Dermis microvascular lymphatic vessel endothelial cell (primary cell): ENCODE measurements at regions not wholly inside any gene's neighbourhood (a gene's known extent, or its start where the extent isn't known, plus 50 kb on each side); places are given as distances from the start of the nearest gene placed in this dataset.
A peak's percentile ranks its signal among the peaks of the same experiment; 100 is the strongest.
"Not testable (repeated sequence)": the region's sequence is repeated elsewhere in the genome, so short reads cannot be mapped to it uniquely, and the experiment has no call there.

Source experiments
- DNase-seq, 2 donors: peaks; one replicate each; pipeline versions ENCODE4 v3.0.0 to v3.0.0-alpha.2; 2010; ENCODE audit warnings: low read depth in 2 of 2

DNA sequence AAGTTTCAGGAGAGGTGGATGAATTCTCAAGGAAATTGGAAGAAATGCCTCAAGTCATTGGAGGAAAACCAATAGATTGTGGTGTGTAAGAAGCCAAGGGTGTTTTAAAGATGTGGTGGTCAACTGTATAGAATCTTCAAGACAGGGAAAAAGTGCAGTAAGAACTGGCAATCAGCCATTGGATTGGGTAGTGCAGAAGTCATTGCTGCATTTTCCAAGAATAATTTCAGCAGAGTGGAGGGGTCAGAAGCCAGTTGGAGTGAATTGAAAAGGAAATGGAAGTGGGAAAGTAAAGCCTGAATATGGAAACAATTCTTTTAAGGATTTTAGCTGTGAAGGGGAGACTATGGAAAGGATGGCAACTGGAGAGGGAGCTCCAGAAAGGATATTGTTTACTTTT is 128.2 kb upstream of the TMEM170B start:
- peak in 1 of 2 donors; percentile 37 for DNase-seq

DNA sequence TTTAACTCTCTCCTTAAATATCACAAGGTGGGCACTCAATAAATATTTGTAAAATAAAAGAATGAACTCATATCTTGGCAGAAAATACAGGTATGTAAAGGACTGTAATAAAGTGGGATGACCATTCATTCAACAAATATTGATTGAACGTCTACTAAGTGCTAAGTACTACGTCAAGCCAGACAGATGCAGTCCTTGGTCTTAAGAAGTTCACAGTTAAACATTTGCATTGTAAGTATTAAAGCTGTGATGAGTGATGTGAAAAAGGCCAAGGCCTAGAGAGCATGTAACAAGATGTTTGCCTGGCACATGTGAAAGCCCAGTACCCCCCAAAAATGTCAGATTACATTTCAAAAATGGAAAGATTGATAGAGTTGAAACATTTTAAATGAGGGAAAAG is 130.1 kb upstream of the TMEM170B start:
- no peak for DNase-seq

DNA sequence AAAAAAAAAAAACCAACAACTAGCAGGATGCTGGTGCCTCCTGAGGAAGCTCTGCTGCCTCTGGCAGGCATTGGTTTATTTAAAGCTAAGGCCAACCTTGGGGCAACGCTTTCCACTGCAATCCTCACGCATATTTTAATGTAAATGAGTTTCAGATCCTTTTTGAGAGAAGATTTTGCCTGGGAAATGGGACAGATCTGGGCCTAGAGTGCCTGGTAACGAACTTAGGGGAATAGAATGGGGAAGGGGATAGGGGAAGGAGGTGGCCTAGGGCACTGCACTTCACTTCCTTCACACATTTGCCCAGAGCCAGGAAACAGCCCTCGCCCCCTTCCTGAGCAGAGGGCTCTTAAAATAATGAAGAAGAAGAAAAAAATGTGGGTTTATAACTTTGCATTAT is 132.7 kb upstream of the TMEM170B start:
- no peak for DNase-seq

DNA sequence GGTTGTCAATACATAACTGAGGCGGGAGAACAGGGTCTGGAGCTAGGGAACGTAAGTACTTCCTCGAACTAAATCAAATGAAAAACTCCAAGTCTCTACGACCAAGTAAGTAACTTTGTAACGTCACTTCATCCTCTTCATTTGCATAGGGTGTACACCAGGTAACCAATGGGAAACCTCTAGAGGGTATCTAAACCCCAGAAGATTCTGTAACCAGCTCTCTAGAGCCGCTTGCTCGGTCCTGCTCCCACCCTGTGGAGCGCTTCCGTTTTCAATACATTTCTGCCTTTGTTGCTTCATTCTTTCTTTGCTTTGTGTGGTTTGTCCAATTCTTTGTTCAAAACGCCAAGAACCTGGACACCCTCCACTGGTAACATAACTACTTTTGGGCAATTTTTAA is 133.5 kb upstream of the TMEM170B start:
- no peak for DNase-seq

DNA sequence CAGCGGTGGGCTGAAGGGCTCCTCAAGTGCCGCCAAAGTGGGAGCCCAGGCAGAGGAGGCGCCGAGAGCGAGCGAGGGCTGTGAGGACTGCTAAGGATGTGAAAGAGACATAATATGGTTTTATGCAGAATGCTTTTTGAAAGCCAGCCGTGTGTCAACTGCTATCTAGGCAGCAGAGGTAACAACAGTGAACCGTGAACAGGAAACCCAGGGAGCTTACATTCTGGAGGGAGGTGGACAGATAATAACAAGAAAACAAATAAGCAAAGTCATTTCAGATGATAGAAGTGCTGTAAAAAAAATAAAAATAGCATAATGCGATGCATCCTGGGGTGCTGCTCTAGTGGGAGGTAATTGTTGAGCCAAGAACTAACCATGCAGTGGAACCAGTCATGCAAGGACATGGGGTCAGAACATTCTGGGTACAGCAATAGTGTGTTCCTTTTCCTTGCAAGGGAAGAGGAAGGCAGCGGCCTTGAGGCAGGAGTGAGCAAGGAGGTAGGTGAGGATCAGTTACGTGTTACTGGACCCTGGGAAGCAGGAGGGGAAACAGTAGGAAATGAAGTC is 134.4 kb upstream of the TMEM170B start:
- no peak for DNase-seq

DNA sequence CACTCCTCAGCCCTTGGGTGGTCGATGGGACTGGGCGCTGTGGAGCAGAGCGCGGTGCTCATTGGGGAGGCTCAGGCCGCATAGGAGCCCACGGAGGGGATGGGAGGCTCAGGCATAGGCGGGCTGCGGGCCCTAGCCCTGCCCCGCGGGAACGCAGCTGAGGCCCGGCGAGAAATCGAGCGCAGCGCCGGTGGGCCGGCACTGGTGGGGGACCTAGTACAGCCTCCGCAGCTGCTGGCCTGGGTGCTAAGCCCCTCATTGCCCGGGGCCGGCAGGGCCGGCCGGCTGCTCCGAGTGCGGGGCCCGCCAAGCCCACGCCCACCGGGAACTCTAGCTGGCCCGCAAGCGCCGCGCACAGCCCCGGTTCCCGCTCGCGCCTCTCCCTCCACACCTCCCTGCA is 135.0 kb upstream of the TMEM170B start:
- not testable (repeated sequence) for DNase-seq

DNA sequence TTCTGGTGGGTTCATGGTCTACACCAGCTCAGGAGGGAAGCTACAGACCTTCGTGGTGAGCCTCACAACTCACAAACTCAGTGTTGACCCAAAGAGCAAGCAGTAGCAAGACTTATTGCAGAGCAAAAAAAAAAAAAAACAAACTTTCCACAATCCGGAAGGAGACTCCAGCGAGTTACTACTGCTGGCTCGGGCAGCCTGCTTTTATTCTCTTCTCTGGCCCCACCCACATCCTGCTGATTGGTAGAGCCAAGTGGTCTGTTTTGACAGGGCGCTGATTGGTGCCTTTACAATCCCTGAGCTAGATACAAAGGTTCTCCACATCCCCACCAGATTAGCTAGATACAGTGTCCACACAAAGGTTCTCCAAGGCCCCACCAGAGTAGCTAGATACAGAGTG is 135.6 kb upstream of the TMEM170B start:
- DNase-seq = not testable (repeated sequence)

DNA sequence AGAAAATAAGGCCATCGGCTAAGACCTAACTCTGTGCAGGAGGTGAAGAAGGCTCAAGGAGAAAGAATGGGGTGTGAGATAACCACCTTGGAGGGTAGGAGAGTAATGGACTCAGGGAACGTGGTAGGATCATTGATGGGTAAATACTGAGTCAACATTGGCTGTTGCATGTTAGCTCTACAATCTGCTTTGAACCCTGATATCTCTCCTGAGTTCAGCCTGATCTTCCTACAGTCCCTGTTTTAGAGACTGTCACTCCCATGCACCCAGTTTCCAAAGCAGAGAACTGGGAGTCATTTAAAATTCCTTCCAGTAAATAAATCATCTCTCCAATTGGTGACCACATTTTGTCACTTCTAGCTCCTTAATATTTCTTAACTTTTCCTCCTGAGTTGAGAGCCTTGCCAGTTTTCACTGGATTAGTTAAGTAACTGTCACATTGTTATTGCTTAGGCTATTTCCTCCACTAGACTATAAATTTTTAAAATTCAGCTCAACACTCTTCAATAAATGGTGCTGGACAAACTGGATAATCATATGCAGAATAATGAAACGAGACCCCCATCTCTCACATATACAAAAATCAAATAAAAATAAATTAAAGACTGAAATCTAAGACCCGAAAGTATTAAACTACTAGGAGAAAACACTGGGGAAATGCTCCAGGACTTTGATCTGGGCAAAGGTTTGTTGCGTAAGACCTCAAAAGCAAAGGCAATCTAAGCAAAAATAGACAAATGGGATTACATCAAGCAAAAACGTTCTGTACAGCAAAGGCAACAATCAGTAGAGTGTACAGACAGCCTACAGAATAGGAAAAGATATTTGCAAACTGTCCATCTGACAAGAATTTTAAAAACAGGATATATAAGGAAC is 138.9 kb upstream of the TMEM170B start:
- DNase-seq = no peak

DNA sequence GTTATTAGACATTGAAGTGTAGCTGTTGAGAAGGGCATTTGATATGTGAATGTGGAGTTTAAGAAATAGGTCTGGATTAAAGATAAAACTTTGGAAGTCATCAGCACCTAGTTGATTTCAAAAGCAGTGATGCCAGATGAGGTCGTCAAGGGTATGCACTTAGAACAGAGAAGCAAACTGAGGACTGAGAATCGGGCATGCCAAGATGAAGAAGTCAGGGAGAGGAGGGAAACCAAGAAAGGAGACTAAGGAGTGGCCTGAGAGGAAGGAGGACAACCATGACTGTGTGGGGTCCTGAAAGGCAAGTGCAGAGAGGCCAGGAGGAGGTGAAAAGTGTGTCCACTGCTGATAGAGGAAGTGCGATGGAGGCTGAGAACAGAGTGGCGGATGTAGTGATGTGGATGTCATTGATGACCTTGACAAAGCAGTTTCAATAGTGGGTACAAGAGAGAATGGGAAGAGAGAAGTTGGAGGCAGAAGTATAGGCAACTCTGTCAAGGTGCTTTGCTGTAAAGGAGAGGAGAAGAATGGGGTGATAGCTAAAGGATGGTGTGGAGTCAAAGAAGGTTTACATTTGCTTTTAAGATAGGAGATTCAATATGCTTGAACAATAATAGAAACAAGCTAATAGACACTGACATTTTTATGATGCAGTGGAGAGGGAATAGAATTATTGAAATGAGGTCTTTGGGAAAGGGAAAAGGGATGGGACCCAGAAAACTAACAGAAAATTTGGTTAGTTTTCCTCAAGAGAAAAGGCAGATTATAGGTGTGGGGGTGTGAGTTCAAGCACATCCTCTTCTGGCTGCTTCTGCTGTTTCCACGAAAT is 139.7 kb upstream of the TMEM170B start:
- DNase-seq = no peak

DNA sequence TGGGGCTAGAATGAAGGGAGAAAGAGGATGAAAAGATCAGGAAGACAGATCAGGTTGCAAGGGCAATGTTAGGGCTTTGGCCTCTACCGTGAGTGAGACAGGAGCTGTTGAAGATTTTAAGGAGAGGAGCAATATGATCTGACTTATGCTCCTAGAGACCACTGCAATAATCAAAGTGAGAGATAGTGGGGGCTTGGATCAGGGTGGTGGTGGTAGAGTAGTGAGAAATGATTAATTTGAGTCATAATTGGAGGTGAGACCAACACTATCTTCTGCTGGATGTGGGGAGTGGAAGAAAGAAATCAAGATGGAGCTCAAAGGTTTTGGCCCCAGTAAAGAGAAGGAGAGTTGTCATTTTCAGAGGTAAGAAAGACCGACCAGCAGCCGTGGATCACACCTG is 140.7 kb upstream of the TMEM170B start:
- no peak for DNase-seq

DNA sequence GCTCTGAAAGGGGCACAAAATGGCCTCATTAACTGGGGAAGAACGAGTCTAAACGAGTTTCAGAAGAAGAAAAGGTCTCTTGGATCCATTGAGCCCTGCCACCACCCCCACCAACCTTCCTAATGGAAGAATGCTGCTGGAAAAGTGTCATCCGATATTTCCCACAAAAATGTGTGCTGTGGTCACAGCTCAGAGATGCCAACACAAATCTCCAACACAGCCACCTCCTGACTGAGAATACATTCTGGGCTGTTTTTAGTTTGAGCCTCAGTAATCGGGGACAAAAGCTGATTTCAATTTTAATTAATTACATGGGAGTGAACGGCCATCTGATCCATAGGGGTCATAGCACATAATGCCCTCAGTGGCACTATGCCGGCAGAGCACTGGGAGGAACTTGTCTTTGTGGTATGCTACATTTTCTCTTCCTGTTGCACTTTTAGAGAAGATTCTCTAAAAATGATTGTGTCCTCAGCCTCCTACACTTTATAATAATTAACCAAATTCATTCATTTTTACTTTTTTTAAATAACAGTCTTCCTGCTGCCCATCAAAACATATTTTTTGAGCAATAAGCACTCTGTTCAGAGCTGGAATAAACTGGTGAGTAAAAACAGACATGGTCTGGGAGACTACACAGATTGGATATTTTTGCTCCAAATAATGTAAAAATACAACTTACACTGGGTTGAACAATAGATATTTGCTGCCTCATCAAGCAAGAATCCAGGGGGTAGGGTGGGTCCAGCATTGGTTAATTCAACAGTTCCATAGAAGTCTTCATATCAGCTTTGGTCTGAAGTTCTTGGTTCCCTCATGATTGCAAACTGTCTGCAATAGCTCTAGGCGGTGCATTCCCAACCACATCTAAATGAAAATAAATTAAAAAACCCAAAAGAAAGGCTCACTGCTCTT is 143.6 kb upstream of the TMEM170B start:
- DNase-seq = no peak

DNA sequence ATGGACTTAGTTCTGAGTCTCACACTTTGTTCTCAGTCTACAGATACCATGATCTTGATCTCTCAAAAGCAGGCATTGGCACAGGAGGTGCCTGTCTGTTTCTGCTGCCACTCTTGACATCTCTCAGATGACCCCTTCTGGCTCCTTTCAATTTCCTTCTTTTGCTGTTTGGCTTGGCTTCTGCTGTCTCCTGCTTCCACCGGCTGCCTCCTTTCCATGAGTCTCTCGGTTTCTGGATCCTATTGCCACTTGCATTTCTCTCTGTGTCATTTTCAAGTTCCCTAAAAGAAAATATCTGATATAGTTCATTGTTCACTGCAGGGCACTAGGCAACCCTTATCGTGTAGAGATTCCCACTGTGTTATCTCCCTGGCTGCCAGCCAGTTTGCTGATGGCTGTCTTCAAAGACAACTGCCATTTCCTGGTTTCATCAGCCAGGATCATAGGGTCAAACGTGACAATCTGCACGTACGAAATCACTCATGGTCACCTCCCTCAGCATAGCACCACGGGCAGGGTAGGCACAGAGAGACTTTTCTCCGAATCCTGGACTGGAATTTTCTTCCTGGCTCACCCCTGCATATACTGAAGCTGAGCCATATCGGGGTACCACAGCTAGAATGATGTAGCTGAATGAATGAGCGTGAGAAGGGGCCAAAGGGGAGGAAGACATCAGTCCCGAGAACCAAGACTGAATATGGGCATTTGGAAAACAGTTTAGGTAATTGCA is 144.6 kb upstream of the TMEM170B start:
- peak; percentile 66 to 87 for DNase-seq

DNA sequence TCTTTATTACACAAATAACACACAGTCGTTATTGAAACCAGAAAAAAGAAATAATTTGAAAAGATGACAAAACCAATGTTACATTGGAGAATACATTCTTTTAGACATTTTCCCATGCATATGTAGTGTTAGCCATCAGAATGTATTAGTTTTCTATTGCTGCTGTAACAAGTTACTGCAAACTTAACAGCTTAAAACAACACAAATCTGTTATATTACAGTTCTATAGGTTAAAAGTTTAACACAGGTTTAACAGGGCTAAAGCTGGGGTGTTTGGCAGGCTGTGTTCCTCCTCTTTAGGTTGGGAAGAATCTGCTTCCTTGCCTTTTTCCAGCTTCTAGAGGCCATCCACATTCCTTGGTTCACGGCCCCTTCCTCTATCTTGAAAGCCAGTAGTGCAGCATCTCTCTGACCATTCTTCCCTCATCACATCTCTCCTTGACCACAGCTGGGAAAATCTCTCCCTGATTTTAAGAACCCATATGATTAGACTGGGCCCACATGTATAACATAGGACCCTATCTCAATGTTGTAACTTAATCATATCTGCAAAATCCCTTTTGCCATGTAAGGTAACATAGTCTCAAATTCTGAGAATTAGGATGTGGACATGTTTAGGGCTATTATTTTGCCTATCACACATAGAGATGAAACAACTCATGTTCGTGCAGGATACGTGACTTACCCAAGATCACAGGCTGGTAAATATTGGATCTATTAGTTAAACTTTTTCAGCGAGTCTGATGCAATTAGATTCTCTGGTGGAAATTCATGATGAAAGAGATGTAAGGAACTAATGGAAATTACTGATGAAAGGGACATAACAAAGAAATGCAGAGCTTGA is 145.4 kb upstream of the TMEM170B start:
- DNase-seq = no peak

DNA sequence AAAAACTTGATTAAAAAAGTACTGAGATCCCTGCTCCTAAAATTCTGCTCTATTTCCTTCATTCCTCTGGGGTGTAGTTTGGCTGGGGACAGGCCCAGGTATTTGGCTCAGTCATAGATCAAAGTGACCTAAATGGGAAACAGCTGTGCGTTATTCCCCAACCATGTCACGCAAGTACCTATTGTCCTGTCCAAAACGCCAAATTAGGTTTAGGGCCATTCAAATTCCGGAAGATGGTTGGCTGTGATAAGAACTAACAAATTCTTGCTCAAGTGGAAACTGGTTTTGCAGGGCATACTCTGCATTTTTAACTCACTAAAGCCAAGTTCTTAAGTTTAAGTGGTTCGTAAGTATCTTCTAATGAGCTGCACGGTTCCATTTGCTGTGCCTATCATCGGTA is 147.6 kb upstream of the TMEM170B start:
- peak; percentile 94 to 98 for DNase-seq

DNA sequence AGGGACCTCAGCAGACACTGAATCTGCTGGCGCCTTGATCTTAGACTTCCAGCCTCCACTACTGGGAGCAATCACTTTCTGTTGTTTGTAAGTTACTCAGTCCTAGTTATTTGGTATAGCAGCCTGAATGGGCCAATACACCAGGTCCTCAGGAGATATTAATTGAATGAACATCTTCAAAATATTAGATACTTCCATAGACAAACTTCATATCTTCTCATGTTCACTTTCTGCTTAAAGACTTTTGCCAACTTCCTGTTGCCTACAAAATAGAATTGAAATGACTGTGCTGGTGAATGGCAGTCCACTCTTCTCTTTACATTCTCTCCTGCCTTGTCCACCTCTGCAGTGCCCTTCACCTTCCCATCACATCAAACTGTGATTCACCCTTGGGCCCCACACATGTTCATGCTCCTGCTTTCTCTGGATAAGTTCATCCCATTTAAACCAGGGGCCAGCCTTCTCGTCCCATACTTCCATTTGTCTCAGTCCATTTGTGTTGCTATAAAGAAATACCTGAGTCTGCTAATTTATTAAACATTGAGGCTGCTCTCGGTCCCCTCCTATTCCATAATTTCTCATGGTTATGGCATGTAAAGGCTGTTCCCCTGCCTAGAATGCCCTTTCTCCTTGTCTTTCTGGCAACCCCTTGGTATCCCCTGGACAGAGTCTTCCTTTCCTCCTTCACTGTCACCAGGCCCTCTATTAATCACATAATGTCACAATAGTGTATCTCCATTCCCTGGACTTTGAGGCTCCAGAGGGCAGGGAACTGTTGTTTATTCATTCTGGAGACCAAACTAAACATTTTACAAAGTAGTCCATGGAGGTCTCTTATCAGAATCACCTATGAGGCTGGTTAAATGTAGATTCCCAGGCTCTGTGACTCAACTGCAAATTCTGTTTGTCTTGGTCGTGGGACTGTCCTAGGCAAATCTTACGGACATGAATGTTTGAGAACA is 148.3 kb upstream of the TMEM170B start:
- peak in 1 of 2 donors; percentile 17 for DNase-seq

DNA sequence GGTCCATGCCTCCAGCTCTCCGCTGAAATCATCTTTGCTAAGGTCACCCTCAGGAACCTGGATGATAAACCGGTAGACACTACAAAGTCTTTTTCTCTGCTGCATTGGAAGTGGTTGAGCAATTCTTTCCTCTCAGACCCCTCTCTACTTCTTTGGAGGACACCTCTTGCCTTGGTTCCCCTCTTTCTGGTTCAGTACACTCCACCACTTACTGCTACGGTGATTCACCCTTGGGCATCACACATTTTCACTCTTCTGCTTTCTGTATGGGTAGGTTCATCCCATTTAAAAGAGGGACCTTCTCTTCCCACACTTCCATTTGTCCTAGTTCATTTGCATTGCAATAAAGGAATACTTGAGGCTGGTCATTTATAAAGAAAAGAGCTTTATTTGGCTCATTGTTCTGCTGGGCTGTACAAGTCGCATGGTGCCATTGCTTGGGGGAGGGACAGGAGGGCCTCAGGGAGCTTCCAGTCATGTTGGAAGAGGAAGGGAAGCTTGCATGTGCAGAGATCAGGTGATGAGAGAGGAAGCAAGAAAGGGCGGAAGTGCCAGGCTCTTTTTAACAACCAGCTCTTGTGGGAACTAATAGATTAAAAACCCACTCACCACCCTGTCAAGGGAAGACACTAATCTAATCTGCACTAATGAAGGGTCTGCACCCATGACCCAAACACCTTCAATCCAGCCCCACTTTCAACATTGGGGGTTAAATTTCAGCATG is 149.7 kb upstream of the TMEM170B start:
- DNase-seq = no peak

DNA sequence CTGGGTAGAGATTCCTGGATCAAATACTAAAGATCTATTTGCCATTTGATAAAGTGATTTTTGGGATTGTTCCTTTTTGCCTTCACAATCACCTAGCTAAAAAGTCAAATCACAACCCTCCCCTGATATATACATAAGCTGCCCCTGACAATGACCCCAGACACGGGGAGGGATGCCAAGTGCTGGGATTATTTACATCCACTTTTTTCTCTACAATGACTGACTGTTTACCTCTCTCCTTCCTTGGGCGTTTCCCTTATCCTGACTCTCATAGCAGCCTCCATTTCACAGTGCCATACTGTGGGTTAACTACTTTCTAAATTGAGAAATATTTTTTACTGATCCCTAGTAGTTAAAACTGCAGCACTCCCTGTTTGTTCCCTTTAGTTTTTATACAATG is 150.8 kb upstream of the TMEM170B start:
- DNase-seq = no peak

DNA sequence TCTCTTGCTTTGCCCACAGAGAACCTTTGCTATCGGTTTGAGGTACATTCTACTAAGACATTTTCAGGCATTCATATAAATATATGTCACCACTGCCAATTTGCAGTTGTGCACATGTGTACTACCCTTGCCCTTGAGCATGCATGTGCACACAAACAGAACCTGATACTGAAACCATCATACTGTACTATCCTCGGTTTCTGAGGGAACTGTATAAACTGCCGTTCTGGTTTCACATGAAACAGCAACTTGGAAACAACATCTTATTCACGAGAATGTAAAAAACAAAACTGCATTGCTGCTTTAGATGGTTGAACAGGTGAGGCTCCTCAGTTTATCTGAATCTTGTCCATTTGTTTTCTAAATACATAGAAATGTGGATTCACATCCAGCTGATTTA is 151.2 kb upstream of the TMEM170B start:
- no peak for DNase-seq
